Stimulated activated CD4-positive, alpha-beta T cell treated with anti-CD3 and anti-CD28 coated beads, Interleukin-2, amount 100 ng/mL, for 48 hours (primary cell): ENCODE measurements at regions not wholly inside any gene's neighbourhood (a gene's known extent, or its start where the extent isn't known, plus 50 kb on each side); places are given as distances from the start of the nearest gene placed in this dataset.

Experiments used
- DNase-seq, 2 donors: peaks; one replicate each; pipeline ENCODE4 v3.0.0-alpha.2; 2020

GRCh38 chr9:29793970-29794369 is 2220.7 kb upstream of the C9orf72 start:
- no peak for DNase-seq

- DNase-seq = no peak
These were observed 2223.1 kb upstream of the C9orf72 start for GRCh38 chr9:29796291-29796952.

DNA sequence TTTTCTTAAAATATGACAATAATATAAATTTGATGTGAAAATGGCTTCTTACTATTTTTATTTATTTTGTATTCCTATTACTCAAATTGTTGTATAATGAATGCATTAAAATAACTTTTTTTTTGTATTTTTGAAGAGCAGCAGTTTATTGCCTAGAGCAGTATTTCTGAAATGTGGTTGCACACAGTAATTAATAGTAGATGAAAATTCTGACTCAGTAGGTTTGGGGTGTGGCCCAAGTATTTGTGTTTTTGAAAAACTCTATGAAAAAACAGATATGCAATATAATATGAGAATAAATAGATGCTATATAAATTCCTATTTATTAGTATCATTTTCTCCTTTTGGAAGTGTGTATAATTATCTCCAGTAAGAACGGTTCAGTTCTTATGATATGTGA is 2225.3 kb upstream of the C9orf72 start:
- no peak for DNase-seq

DNA sequence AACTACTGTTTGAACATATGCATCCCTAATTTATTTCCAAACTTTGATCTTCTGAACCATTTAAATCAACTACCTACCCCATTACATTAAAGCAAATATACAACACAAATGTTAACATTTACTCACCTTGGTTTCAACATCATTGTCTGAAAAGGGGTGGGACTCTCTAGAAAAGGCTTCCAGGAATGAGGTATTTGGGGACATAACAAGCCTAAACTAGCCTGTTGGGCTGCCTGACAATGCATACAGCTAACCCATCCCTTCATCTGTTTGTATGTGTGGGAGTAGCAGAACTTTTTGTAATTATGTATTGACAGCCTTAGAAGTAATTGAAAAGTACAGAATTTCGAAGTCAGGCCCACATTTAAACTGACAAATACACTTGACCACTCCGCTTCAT is 2225.9 kb upstream of the C9orf72 start:
- no peak for DNase-seq

DNA sequence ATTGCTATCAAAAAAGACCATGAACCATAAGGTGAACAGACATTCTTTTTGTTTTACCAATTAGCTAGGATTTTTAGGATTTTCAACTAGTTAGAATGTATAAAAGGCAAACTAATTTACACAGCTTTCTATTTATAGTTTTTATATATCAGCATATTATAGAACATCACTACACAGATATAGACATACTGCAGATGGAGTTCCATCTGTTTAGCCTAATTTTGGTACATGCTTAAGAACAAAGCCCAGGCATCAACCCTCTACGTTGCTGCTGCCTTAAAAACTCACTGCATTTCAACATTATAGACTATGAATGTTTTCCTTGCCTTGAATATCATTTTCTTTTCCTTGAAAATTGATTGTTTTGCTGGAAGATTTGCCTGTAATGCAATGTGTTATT is 2227.5 kb upstream of the C9orf72 start:
- DNase-seq = no peak

DNA sequence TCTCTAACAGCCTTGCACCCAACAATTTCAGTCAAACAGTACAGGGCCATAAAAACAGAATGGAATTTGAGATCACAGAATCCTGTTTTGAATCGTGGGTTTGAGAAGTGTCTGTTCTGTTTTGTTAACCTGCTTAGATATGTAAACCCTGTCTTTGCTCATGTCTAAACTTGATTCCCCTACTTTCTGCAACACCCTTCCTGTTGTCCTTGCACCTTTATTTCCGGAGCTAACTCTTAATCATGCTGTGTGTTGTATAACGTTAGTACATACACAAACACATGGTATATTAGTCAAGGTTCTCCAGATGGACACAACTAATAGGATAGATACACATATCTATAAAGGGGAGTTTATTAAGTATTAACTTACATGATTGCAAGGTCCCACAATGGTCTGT is 2229.2 kb upstream of the C9orf72 start:
- no peak for DNase-seq

DNA sequence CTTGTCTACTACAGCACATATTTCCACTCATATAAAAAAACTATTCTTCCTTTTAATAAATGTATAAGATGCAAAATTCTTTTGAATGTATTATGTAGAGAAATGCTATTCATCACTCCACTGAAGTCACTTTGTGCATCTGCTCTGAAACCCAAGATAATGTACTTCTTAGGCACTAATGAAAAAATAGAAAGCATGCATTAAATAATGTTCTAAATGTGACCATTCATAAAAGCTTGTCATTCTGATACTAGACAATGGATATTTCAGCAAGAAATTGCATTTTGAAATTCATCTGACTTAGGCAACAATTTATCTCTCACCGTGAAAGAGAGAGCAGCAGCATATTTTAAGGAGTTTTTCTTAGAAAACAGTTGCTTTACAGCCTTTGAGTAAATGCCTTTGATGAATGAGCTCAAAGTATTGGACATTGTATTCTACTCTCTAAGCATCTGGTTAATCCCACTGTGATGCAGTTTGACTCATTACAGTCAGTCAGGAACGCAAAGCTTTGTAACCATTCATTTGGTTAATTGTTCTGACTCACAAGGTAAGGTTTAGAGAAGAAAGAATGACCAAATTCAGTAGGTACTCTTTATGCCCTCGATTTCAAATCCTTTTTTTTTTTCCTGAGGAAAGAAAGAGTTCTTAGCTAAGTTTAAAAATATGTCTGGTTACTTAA is 2233.8 kb upstream of the C9orf72 start:
- no peak for DNase-seq

- no peak for DNase-seq
These were observed 2243.8 kb upstream of the C9orf72 start for GRCh38 chr9:29816954-29817703.

GRCh38 chr9:29822458-29822857 is 2249.2 kb upstream of the C9orf72 start:
- DNase-seq = no peak

GRCh38 chr9:29826421-29826820 is 2253.1 kb upstream of the C9orf72 start:
- DNase-seq = no peak

DNA sequence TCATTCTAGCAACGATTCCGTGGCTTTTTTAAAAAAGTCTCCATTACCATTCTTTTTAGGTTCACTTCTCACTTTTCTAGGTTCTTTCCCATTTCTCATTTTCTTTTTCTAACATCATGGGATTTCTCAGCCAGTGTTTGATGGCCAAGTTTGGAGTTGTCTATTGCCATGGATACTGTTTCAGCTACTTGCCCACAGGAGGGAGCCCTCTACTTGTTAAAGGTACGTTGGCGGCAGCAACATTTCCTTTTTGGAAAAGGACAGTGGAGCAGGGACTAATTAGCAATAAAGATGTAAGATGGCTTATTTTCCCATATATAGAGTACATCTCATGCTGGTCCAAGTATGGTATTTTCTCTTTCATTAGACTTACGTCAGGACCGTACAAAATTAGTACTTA is 2257.5 kb upstream of the C9orf72 start:
- DNase-seq = no peak

- DNase-seq = no peak
These were observed 2265.3 kb upstream of the C9orf72 start for GRCh38 chr9:29838491-29839020.

DNA sequence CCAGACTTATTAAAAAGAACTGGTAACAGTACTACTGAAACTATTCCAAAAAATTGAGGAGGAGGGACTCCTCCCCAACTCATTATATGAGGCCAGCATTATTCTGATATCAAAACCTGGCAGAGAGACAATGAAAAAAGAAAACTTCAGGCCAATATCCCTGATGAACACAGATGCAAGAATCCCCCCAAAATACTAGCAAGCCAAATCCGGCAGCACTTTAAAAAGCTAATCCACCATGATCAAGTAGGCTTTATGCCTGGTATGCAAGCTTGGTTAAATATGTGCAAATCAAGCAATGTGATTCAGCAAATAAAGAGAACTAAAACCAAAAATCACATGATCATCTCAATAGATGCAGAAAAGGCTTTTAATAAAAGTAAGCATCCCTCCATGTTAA is 2271.0 kb upstream of the C9orf72 start:
- no peak for DNase-seq

DNA sequence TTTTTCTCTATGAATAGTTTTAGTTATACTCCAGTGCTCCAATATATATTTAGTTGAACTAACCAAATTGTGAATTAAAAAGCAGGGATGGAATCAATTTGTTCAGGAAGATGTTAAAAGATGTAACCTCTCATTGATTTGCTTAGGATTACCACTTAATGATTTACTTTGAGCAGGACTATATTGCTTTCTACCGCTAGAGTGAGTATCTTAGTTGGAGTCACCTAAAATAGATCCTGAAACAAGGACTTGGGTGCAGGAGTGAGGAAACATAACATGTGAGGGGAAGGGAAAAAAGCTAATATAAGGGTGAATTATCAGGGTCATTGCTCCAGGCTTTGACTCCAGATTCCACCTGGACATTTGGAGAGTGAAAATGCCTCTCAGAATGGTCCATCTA is 2277.4 kb upstream of the C9orf72 start:
- DNase-seq = no peak

DNA sequence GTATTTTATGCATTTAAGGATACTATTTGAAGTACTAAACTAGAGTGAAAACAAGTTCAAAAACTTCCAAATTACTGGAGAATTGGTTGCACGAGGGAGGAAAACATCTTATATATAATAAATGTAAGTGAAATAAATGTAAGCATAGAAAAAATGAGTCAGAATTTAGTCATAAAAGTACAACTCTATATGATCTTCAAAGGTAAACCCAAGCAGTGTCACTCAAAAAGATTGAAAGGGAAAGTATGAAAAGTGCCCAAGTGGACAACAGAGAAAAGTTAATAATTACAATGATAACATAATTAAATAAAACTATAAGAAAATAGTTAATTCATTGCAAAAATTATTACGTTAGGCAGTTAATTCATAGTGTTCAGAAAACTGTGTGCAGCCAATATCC is 2288.5 kb upstream of the C9orf72 start:
- no peak for DNase-seq

GRCh38 chr9:29865764-29866313 is 2292.6 kb upstream of the C9orf72 start:
- DNase-seq = no peak

DNA sequence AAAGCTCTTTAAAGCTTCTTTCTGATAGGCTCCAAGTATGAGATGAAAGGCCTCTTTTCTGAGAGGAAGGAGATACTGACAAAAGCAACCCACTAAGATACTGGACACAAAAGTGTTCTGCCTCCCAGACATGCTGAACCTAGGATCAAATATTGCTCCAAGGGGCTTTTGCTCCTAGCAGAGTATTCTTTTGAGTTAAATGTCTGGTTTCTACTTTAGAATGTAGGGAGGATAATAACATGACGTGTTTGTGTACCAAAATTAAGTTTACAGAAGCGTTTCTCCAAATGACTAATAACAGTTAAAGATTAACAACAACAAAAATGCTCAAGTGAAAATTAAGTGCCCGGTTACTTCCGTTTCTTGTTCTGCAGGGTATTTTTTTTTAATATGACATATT is 2293.3 kb upstream of the C9orf72 start:
- no peak for DNase-seq

DNA sequence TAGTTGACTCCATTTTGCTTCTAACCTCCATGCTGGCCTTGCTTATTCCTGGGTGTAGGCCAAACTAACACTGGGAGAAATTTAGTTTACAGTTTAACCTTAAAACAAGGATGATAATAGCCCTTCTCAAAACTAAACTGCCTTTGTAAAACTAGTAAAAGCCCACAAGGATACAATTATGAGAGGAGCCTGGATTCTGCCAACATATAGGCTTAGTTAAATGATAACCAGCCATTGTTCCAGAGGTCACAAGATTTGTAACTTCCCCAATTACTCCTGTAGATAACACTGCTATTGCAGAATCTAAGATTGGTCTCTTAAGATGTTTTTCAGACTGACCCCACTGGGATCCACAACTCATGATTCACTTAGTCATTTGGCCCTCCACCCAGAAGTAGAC is 2300.3 kb upstream of the C9orf72 start:
- no peak for DNase-seq

DNA sequence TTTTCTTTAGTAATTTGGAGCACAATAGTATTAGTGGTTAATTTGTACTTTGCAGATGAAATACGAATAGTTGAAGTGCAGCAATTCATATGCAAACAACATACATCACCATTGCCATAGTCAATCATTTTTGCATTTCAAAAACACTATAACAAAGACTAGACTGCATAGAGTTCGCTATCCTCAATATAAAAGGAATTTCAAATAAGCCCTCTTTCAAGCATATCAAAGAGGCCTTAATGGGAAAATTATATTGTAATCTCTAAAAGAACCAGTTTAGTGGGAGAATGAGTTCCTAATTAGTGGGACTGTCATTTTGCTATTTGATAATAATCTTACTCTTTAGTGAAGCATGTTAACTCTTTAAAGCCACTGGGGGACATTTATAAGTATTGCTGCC is 2302.3 kb upstream of the C9orf72 start:
- no peak for DNase-seq

DNA sequence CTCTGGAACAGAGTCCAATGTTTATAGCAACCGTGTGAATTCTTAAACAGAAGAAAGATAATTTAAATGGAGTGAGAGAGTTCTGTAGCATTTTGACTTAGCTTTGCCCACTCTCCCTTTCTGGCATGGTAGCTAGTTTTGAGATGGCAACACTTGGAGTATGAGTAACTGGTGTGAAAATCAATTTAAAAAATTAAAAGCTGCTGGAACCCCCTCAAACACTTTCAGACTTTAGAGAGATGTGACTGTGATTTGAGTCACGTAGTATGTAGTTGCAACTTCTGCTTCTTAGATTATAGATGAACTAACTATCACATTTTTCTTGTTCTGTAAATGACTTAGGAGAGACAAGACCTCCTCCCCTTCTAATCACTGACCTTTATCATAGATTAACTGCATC is 2309.5 kb upstream of the C9orf72 start:
- DNase-seq = no peak

- no peak for DNase-seq
These were observed 2332.8 kb upstream of the C9orf72 start for GRCh38 chr9:29906065-29906464.

DNA sequence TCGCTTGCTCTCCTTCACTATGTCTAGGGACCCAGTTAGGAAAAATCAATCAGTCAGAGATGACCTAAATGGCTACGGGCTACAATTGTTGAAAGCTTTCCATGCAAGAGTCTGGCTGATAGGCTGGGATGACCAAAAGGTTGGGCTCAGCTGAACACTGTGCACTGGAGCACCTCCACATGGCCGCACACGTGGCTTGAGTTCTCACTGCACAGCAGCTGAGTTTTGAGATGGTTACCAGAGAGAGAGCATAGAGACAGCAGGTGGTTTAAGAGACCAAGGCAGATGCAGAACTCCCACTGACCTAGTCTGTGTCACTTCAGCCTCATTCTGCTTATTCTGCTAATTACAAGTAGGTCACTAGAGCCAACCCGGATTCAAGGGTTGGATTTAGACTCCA is 2354.8 kb upstream of the C9orf72 start:
- DNase-seq = no peak

- DNase-seq = no peak
These were observed 2366.3 kb upstream of the C9orf72 start for GRCh38 chr9:29939559-29939958.

DNA sequence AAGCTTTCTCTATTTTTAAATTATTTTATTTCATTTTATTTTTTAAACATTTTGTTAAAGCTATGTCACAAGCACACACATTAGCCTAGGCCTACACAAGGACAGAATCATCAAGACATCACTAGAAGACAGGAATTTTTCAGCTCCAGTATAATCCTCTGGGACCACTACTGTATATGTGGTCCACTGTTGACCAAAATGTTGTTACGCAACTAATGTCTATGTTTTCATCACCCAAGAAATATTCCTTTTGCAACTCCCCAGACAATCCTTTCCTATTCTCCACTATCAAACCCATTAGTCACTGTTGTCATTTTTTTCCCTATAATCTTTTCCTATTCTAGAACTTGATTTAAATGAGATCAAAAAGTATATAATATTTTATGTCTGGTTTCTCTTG is 2371.7 kb upstream of the C9orf72 start:
- no peak for DNase-seq
